Type B pancreatic cell (in vitro differentiated cells): ENCODE measurements at regions not wholly inside any gene's neighbourhood (a gene's known extent, or its start where the extent isn't known, plus 50 kb on each side); places are given as distances from the start of the nearest gene placed in this dataset.
A peak's percentile ranks its signal among the peaks of the same experiment; 100 is the strongest.

Experiments
- DNase-seq: peaks from one replicate; pipeline ENCODE4 v3.0.0; 2021; ENCODE audit warnings: mixed read lengths; ENCODE audit not compliant: unreplicated experiment; ENCODE audit errors: extremely low spot score
- H3K27ac Mint-ChIP-seq: 2 replicates; pipeline ENCODE4 v1.8.0; 2021; ENCODE audit warnings: mild to moderate bottlenecking, mixed read lengths
- H3K27me3 Mint-ChIP-seq: 2 replicates; pipeline ENCODE4 v1.8.0; 2021; ENCODE audit warnings: mixed read lengths
- H3K36me3 Mint-ChIP-seq: 2 replicates; pipeline ENCODE4 v1.8.0; 2021; ENCODE audit warnings: mixed read lengths
- H3K4me1 Mint-ChIP-seq: one replicate; pipeline ENCODE4 v1.8.0; 2021; ENCODE audit warnings: mixed read lengths; ENCODE audit not compliant: unreplicated experiment
- H3K4me3 Mint-ChIP-seq: 2 replicates; pipeline ENCODE4 v1.8.0; 2021; ENCODE audit warnings: mild to moderate bottlenecking, mixed read lengths
- H3K9me3 Mint-ChIP-seq: 2 replicates; pipeline ENCODE4 v1.8.0; 2021; ENCODE audit warnings: mixed read lengths
- CTCF ChIP-seq: fragments of 200-600 bp; sonication (generic); conservative IDR thresholded peaks from 2 replicates; pipeline ENCODE4 v1.5.0; 2021; ENCODE audit warnings: antibody characterized with exemption, mild to moderate bottlenecking

- no peak for DNase-seq
- H3K9me3 Mint-ChIP-seq = no peaks in the 10 kb centered on the region
- H3K27me3 Mint-ChIP-seq = no peaks in the 10 kb centered on the region
- H3K36me3 Mint-ChIP-seq = no peaks in the 10 kb centered on the region
- H3K4me1 Mint-ChIP-seq = peaks cover 16% of the 10 kb centered on the region
- TF ChIP-seq CTCF = no peak
- H3K4me3 Mint-ChIP-seq = no peak overlapping the region
- H3K27ac Mint-ChIP-seq = no peak overlapping the region
Observed at GRCh38 chr2:164429354-164429753, 191.9 kb downstream of the GRB14 start.

- DNase-seq = no peak
- Mint-ChIP-seq H3K27ac (no peak overlapping the region), H3K36me3 (no peaks in the 10 kb centered on the region), H3K9me3 (no peaks in the 10 kb centered on the region), H3K4me1 (peaks cover 16% of the 10 kb centered on the region), H3K27me3 (no peaks in the 10 kb centered on the region), H3K4me3 (no peak overlapping the region)
- TF ChIP-seq CTCF = no peak
Observed at GRCh38 chr2:164427111-164427510, 194.2 kb downstream of the GRB14 start.

GRCh38 chr2:164420787-164421186 lies 200.5 kb downstream of the GRB14 start:
- H3K36me3 Mint-ChIP-seq = no peaks in the 10 kb centered on the region
- H3K4me1 Mint-ChIP-seq = peaks cover 5% of the 10 kb centered on the region
- TF ChIP-seq CTCF = no peak

GRCh38 chr2:164412831-164413230 lies 208.5 kb downstream of the GRB14 start:
- H3K27me3 Mint-ChIP-seq = no peaks in the 10 kb centered on the region
- TF ChIP-seq CTCF = no peak
- H3K36me3 Mint-ChIP-seq = no peaks in the 10 kb centered on the region
- no peaks in the 10 kb centered on the region for H3K9me3 Mint-ChIP-seq
- no peak for DNase-seq
- no peak overlapping the region for H3K27ac Mint-ChIP-seq
- H3K4me1 Mint-ChIP-seq = no peaks in the 10 kb centered on the region
- H3K4me3 Mint-ChIP-seq = no peak overlapping the region

More at GRCh38 chr2:164420787-164421186, 200.5 kb downstream of the GRB14 start:
- Mint-ChIP-seq H3K27me3 (no peaks in the 10 kb centered on the region), H3K27ac (no peak overlapping the region), H3K4me3 (no peak overlapping the region), H3K9me3 (no peaks in the 10 kb centered on the region)
- DNase-seq = no peak

GRCh38 chr2:164389411-164389810 lies 231.9 kb downstream of the GRB14 start:
- Mint-ChIP-seq H3K27ac (no peak overlapping the region), H3K36me3 (no peaks in the 10 kb centered on the region)
- TF ChIP-seq CTCF = no peak

GRCh38 chr2:164388511-164388910 lies 232.8 kb downstream of the GRB14 start:
- no peak for DNase-seq
- Mint-ChIP-seq H3K4me3 (no peak overlapping the region), H3K27ac (peak overlapping the region; percentile 62), H3K36me3 (no peaks in the 10 kb centered on the region), H3K27me3 (no peaks in the 10 kb centered on the region), H3K9me3 (no peaks in the 10 kb centered on the region), H3K4me1 (peaks cover 6% of the 10 kb centered on the region)
- TF ChIP-seq CTCF = no peak

More at GRCh38 chr2:164389411-164389810, 231.9 kb downstream of the GRB14 start:
- H3K9me3 Mint-ChIP-seq = no peaks in the 10 kb centered on the region
- no peak overlapping the region for H3K4me3 Mint-ChIP-seq
- DNase-seq = no peak
- H3K27me3 Mint-ChIP-seq = no peaks in the 10 kb centered on the region
- peaks cover 6% of the 10 kb centered on the region for H3K4me1 Mint-ChIP-seq
